Transverse colon (tissue), 3 donors: ENCODE measurements at regions not wholly inside any gene's neighbourhood (a gene's known extent, or its start where the extent isn't known, plus 50 kb on each side); places are given as distances from the start of the nearest gene placed in this dataset.

ENCODE experiments used
- CTCF ChIP-seq, 5 experiments: fragments of 200-600 bp in 3 of 5; fragments of 450-650 bp in 2 of 5; sonication (generic) in 3 of 5; IDR thresholded peaks; 1 replicate in 2 of 5; 2 replicates in 3 of 5; pipeline ENCODE4 v1.5.1; 2016 to 2017; ENCODE audit warnings: antibody characterized with exemption in 5 of 5, inconsistent platforms in 3 of 5, mild to moderate bottlenecking in 2 of 5, moderate library complexity in 1 of 5
- EP300 ChIP-seq: sonication (generic); formaldehyde crosslinking; IDR thresholded peaks from one replicate; pipeline ENCODE4 v1.6.1; 2017; ENCODE audit warnings: antibody characterized with exemption, low read depth
- POLR2A ChIP-seq: fragments of 450-650 bp; IDR thresholded peaks from one replicate; pipeline ENCODE4 v1.6.1; 2016; ENCODE audit warnings: antibody characterized with exemption, mild to moderate bottlenecking, moderate library complexity

- TF ChIP-seq CTCF (IDR thresholded peaks at IDR 0.05): no peak
- no peak for TF ChIP-seq POLR2A
- no peak for TF ChIP-seq EP300
Observed at GRCh38 chr22:27114186-27114585, 456.8 kb downstream of the MIAT start.
